ENCODE measurements at regions not wholly inside any gene's neighbourhood (a gene's known extent, or its start where the extent isn't known, plus 50 kb on each side); places are given as distances from the start of the nearest gene placed in this dataset.

DNA sequence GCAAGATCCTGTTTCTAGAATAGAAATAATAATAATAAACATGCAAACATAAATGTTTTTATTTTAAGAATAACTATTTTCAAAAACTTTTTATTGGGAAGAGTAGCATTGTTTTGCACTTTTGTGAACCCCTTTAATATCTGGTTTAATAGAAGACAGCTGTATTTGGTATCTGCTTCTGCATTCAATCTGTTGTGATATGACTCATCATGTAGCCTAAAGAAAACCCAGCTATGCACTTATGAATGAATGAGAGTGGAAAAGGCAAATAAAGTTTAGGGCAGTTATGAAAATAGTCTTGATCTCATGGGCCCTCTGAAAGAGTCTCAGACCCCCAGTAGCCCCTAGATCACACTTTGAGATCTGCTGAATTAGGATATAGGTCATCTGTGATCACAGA is 100.4 kb upstream of the PPP2R3A start:
- H3K4me3 ChIP-seq (ENCODE audit: low read length) = no peak overlapping the region
- DNase-seq = no peak
- no peaks in the 10 kb centered on the region for H3K36me3 ChIP-seq (ENCODE audit: control insufficient read depth, insufficient read depth, low read length)
- peaks cover 3% of the 10 kb centered on the region for H3K4me1 ChIP-seq (ENCODE audit: control insufficient read depth, insufficient read depth, low read length)
- no peak overlapping the region for H3K27ac ChIP-seq (ENCODE audit: low read length)
- no peaks in the 10 kb centered on the region for H3K9me3 ChIP-seq (replicated peaks; ENCODE audit: control insufficient read depth, low read depth, low read length)
- H3K27me3 ChIP-seq (ENCODE audit: control insufficient read depth, insufficient read depth, low read length) = no peaks in the 10 kb centered on the region

DNA sequence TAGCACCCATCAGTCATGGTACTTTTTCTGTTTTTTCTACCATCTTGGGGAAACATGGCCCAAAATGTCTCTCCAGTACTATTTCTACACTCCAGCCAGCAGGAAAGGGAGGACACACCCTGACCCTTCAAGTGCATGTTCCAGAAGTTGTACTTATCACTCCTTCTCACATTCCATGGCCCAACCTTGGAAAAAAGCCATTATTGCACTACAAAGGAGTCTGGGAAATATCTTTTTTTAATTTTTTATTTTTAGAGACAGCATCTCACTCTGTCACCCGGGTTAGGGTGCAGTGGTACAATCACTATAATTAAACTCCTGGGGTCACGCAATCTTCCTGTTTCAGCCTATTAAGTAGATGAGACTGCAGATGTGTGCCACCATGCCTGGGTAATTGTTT is 100.0 kb upstream of the PPP2R3A start:
- Histone ChIP-seq H3K4me1 (ENCODE audit: control insufficient read depth, insufficient read depth, low read length) (peaks cover 3% of the 10 kb centered on the region), H3K27me3 (ENCODE audit: control insufficient read depth, insufficient read depth, low read length) (no peaks in the 10 kb centered on the region), H3K27ac (ENCODE audit: low read length) (no peak overlapping the region), H3K36me3 (ENCODE audit: control insufficient read depth, insufficient read depth, low read length) (no peaks in the 10 kb centered on the region), H3K9me3 (replicated peaks; ENCODE audit: control insufficient read depth, low read depth, low read length) (no peaks in the 10 kb centered on the region), H3K4me3 (ENCODE audit: low read length) (no peak overlapping the region)
- no peak for DNase-seq
- WGBS (ENCODE audit: insufficient coverage) = no CpG with 5 or more reads among the region's 2 CpGs

DNA sequence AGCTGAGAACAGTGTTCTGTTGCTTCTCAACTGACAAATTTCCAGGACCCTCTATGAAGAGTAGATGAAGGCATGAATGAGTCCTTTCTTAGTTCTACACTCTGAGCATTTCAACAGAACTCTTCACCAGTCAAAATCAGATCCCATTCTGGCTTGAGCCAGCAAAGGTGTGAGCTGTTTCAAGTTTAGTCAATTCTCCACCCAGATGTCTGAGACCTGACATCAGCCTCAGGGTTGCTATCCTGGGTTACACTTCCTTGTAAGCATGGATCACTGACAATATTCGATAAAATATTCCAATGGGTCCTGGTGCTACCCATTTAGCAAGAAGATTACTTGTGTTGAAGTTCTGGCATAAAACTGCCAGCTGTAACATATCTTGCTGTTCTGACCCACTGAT is 97.6 kb upstream of the PPP2R3A start:
- H3K4me1 ChIP-seq (ENCODE audit: control insufficient read depth, insufficient read depth, low read length) = peaks cover 3% of the 10 kb centered on the region
- H3K27ac ChIP-seq (ENCODE audit: low read length) = no peak overlapping the region
- no peak for DNase-seq
- no peaks in the 10 kb centered on the region for H3K27me3 ChIP-seq (ENCODE audit: control insufficient read depth, insufficient read depth, low read length)
- WGBS (ENCODE audit: insufficient coverage) = 71% methylated on average over 1 of the region's 1 CpG
- no peak overlapping the region for H3K4me3 ChIP-seq (ENCODE audit: low read length)
- no peaks in the 10 kb centered on the region for H3K36me3 ChIP-seq (ENCODE audit: control insufficient read depth, insufficient read depth, low read length)
- no peaks in the 10 kb centered on the region for H3K9me3 ChIP-seq (replicated peaks; ENCODE audit: control insufficient read depth, low read depth, low read length)

DNA sequence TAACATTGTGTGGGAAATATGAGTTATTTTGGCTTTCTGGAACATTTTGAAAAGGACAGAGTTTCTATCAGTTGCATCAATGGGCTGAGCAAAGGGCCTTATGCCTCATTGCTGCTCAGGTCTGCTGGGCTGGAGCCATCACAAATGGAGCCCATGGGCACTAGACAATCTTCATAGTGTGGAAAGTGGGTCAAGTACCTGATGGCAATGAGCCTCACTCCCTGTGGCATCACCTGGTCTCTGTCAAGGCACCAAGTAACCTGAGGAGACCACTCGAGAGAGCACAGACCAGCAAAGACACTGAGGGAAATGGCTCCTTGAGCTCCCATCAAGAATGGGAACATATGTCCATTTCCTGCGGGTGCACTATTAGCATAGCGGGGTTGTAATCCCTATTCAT is 96.7 kb upstream of the PPP2R3A start:
- Histone ChIP-seq H3K27ac (ENCODE audit: low read length) (no peak overlapping the region), H3K9me3 (replicated peaks; ENCODE audit: control insufficient read depth, low read depth, low read length) (no peaks in the 10 kb centered on the region), H3K4me3 (ENCODE audit: low read length) (no peak overlapping the region), H3K27me3 (ENCODE audit: control insufficient read depth, insufficient read depth, low read length) (no peaks in the 10 kb centered on the region), H3K4me1 (ENCODE audit: control insufficient read depth, insufficient read depth, low read length) (peaks cover 3% of the 10 kb centered on the region), H3K36me3 (ENCODE audit: control insufficient read depth, insufficient read depth, low read length) (no peaks in the 10 kb centered on the region)
- no peak for DNase-seq
- 70% methylated on average over 1 of the region's 3 CpGs for WGBS (ENCODE audit: insufficient coverage)

DNA sequence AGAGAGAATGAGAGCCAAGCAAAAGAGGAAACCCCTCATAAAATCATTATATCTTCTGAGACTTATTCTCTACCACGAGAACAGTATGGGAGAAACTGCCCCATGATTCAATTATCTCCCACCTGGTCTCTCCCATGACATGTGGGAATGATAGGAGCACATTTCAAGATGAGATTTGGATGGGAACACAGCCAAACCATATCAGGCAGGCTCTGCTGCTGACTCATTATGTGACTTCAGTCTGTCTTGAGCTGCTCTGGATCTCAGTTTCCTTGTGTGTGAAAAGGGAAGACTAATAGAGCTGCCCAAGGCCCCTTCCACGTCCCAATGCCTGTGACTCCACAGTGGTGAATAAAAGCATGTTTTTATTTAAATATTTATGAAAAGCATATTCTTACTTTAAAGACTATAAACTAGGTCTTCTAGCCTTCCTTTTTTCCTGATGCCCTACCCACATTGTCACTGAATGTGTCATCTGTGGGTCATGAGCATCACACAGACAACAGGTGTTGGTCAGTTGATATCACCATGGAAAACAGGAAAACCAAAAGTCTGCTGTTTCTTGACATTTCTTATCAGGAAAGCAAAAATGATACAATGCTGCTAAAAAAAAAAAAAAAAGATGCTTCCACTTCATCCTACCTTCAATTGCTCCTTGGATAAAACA is 96.0 kb upstream of the PPP2R3A start:
- no peaks in the 10 kb centered on the region for H3K27me3 ChIP-seq (ENCODE audit: control insufficient read depth, insufficient read depth, low read length)
- no peak overlapping the region for H3K4me3 ChIP-seq (ENCODE audit: low read length)
- no CpG with 5 or more reads among the region's 2 CpGs for WGBS (ENCODE audit: insufficient coverage)
- H3K9me3 ChIP-seq (replicated peaks; ENCODE audit: control insufficient read depth, low read depth, low read length) = no peaks in the 10 kb centered on the region
- no peak overlapping the region for H3K27ac ChIP-seq (ENCODE audit: low read length)
- H3K36me3 ChIP-seq (ENCODE audit: control insufficient read depth, insufficient read depth, low read length) = no peaks in the 10 kb centered on the region
- H3K4me1 ChIP-seq (ENCODE audit: control insufficient read depth, insufficient read depth, low read length) = peaks cover 3% of the 10 kb centered on the region
- no peak for DNase-seq

DNA sequence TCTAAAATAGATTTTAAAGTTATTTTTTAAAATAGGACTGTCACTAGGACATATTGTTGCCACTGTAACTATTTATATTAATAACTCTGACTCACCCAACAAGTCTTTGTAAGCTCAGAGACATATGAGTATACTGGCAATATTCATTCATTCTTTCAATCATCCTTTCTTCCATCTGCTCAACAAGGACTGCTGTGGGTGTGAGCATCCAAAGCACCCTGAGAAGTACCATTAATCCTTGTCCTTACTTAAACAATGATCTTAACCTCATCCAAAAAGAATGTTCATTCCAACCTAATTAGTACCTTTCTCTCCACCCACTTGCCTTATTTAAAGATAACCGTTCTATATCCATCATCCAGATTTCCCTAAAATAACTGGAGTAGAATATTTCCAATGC is 94.2 kb upstream of the PPP2R3A start:
- no peaks in the 10 kb centered on the region for H3K36me3 ChIP-seq (ENCODE audit: control insufficient read depth, insufficient read depth, low read length)
- peaks cover 3% of the 10 kb centered on the region for H3K4me1 ChIP-seq (ENCODE audit: control insufficient read depth, insufficient read depth, low read length)
- WGBS (ENCODE audit: insufficient coverage) = 100% methylated on average over 1 of the region's 1 CpG
- no peak for DNase-seq
- no peak overlapping the region for H3K27ac ChIP-seq (ENCODE audit: low read length)
- H3K9me3 ChIP-seq (replicated peaks; ENCODE audit: control insufficient read depth, low read depth, low read length) = no peaks in the 10 kb centered on the region
- no peaks in the 10 kb centered on the region for H3K27me3 ChIP-seq (ENCODE audit: control insufficient read depth, insufficient read depth, low read length)
- H3K4me3 ChIP-seq (ENCODE audit: low read length) = no peak overlapping the region

- H3K9me3 ChIP-seq (replicated peaks; ENCODE audit: control insufficient read depth, low read depth, low read length) = peaks cover 2% of the 10 kb centered on the region
- no peak overlapping the region for H3K4me3 ChIP-seq (ENCODE audit: low read length)
- H3K27me3 ChIP-seq (ENCODE audit: control insufficient read depth, insufficient read depth, low read length) = no peaks in the 10 kb centered on the region
- H3K4me1 ChIP-seq (ENCODE audit: control insufficient read depth, insufficient read depth, low read length) = no peaks in the 10 kb centered on the region
- WGBS (ENCODE audit: insufficient coverage) = no CpG with 5 or more reads among the region's 2 CpGs
- no peaks in the 10 kb centered on the region for H3K36me3 ChIP-seq (ENCODE audit: control insufficient read depth, insufficient read depth, low read length)
- no peak for DNase-seq
- H3K27ac ChIP-seq (ENCODE audit: low read length) = no peak overlapping the region
These were observed 91.5 kb upstream of the PPP2R3A start for GRCh38 chr3:135874035-135874434.

DNA sequence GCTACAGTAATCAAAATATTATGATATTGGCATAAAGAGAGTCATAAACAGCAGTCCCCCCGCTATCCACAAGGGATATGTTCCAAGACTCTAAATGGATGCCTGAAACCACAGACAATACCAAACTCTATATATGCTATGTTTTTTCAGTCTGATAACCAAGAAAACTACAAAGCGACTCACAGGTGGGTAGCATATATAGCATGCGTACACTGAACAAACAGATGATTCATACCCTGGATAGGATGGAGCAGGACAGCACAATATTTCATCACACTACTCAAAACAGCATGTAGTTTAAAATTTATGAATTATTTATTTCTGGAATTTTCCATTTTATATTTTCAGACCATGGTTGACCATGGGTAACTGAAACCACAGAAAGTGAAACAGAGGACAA is 87.0 kb upstream of the PPP2R3A start:
- Histone ChIP-seq H3K27me3 (ENCODE audit: control insufficient read depth, insufficient read depth, low read length) (no peaks in the 10 kb centered on the region), H3K9me3 (replicated peaks; ENCODE audit: control insufficient read depth, low read depth, low read length) (peaks cover 2% of the 10 kb centered on the region), H3K36me3 (ENCODE audit: control insufficient read depth, insufficient read depth, low read length) (no peaks in the 10 kb centered on the region), H3K4me1 (ENCODE audit: control insufficient read depth, insufficient read depth, low read length) (no peaks in the 10 kb centered on the region), H3K4me3 (ENCODE audit: low read length) (no peak overlapping the region), H3K27ac (ENCODE audit: low read length) (no peak overlapping the region)
- no CpG with 5 or more reads among the region's 3 CpGs for WGBS (ENCODE audit: insufficient coverage)
- no peak for DNase-seq

DNA sequence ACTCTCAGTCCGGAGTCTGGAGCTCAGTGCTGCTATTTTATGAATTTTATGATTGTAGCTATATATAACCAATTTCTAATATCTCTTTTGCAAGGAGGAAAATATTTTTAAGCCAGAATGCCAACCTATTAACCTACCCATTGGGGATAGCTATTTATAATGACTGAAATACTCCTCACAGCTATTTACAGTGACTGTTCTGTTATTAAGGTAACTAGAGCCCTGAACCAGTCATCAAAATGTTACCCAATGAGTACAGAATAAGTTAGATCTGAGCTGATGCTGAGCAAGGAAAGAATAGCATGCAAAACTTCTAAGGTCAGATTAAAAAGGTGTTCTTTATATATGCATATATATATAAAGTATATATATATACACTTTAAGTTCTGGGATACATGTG is 79.6 kb upstream of the PPP2R3A start:
- no peak overlapping the region for H3K27ac ChIP-seq (ENCODE audit: low read length)
- no peak for DNase-seq
- no peak overlapping the region for H3K4me3 ChIP-seq (ENCODE audit: low read length)
- WGBS (ENCODE audit: insufficient coverage) = no CpG with 5 or more reads among the region's 1 CpG
- no peaks in the 10 kb centered on the region for H3K4me1 ChIP-seq (ENCODE audit: control insufficient read depth, insufficient read depth, low read length)
- H3K9me3 ChIP-seq (replicated peaks; ENCODE audit: control insufficient read depth, low read depth, low read length) = no peaks in the 10 kb centered on the region
- H3K27me3 ChIP-seq (ENCODE audit: control insufficient read depth, insufficient read depth, low read length) = no peaks in the 10 kb centered on the region
- H3K36me3 ChIP-seq (ENCODE audit: control insufficient read depth, insufficient read depth, low read length) = no peaks in the 10 kb centered on the region

- H3K4me3 ChIP-seq (ENCODE audit: low read length) = no peak overlapping the region
These were observed 78.3 kb upstream of the PPP2R3A start for GRCh38 chr3:135887220-135887619.

GRCh38 chr3:135889443-135889842 is 76.1 kb upstream of the PPP2R3A start:
- Histone ChIP-seq H3K4me1 (ENCODE audit: control insufficient read depth, insufficient read depth, low read length) (no peaks in the 10 kb centered on the region), H3K27me3 (ENCODE audit: control insufficient read depth, insufficient read depth, low read length) (no peaks in the 10 kb centered on the region), H3K9me3 (replicated peaks; ENCODE audit: control insufficient read depth, low read depth, low read length) (no peaks in the 10 kb centered on the region), H3K4me3 (ENCODE audit: low read length) (no peak overlapping the region), H3K36me3 (ENCODE audit: control insufficient read depth, insufficient read depth, low read length) (no peaks in the 10 kb centered on the region), H3K27ac (ENCODE audit: low read length) (no peak overlapping the region)
- DNase-seq = no peak
- no CpG with 5 or more reads among the region's 2 CpGs for WGBS (ENCODE audit: insufficient coverage)

More at GRCh38 chr3:135887220-135887619, 78.3 kb upstream of the PPP2R3A start:
- no peaks in the 10 kb centered on the region for H3K4me1 ChIP-seq (ENCODE audit: control insufficient read depth, insufficient read depth, low read length)
- WGBS (ENCODE audit: insufficient coverage) = 60% methylated on average over 1 of the region's 2 CpGs
- no peak overlapping the region for H3K27ac ChIP-seq (ENCODE audit: low read length)
- no peaks in the 10 kb centered on the region for H3K36me3 ChIP-seq (ENCODE audit: control insufficient read depth, insufficient read depth, low read length)
- no peaks in the 10 kb centered on the region for H3K27me3 ChIP-seq (ENCODE audit: control insufficient read depth, insufficient read depth, low read length)
- no peaks in the 10 kb centered on the region for H3K9me3 ChIP-seq (replicated peaks; ENCODE audit: control insufficient read depth, low read depth, low read length)
- no peak for DNase-seq

All from muscle of leg (tissue), 3 donors.